GM12878 (cell line): ENCODE measurements at regions not wholly inside any gene's neighbourhood (a gene's known extent, or its start where the extent isn't known, plus 50 kb on each side); places are given as distances from the start of the nearest gene placed in this dataset.
"Not testable (repeated sequence)": the region's sequence is repeated elsewhere in the genome, so short reads cannot be mapped to it uniquely, and the experiment has no call there.

Experiments used
- NFYA ChIP-seq: IDR thresholded peaks from 2 replicates; pipeline ENCODE4 v1.6.1; 2011; ENCODE audit warnings: low read depth, mild to moderate bottlenecking, low read length, improper control_type of control experiment, borderline replicate concordance
- POLR2A ChIP-seq: IDR thresholded peaks from 2 replicates; pipeline ENCODE4 v1.6.1; 2011; ENCODE audit warnings: low read depth, mild to moderate bottlenecking, low read length
- RCOR1 ChIP-seq: conservative IDR thresholded peaks from 2 replicates; pipeline ENCODE4 v1.6.1; 2012; ENCODE audit warnings: low read depth, low read length, improper control_type of control experiment
- TF ChIP-seq, protein P1 (sequence below): IDR thresholded peaks from 2 replicates; pipeline ENCODE4 v1.6.1; 2012; ENCODE audit warnings: mild to moderate bottlenecking, low read depth, low read length

DNA sequence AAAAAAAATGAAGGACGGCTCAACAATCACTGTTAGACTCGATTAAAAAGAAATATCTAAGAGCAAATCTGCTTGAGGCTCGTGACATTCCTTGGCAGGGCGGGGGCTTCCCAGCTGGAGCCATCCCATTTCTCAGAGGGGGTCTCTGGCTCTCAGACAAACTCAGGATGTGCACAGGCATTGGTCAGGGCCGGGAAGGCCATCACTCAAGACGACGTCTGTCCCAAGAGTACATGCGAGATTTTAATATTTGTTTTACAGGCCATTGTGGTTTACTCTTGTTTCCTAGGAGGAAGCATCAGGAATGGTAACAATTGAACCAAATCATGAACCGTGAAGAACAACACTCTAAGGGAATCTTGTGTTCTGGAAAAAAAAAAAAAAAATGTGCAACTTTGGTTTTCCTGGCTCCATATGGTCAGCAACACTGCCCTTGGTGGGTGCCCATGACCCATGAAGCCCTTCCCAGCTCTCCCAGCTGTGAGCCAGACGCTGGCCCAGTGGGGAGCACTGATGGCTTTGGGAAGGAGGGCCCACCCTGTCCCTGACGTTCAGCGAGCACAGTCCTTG, 5454.6 kb upstream of the TPTE start:
- TF ChIP-seq POLR2A, RCOR1, NFYA: not testable (repeated sequence)
- TF ChIP-seq, protein P1, sequence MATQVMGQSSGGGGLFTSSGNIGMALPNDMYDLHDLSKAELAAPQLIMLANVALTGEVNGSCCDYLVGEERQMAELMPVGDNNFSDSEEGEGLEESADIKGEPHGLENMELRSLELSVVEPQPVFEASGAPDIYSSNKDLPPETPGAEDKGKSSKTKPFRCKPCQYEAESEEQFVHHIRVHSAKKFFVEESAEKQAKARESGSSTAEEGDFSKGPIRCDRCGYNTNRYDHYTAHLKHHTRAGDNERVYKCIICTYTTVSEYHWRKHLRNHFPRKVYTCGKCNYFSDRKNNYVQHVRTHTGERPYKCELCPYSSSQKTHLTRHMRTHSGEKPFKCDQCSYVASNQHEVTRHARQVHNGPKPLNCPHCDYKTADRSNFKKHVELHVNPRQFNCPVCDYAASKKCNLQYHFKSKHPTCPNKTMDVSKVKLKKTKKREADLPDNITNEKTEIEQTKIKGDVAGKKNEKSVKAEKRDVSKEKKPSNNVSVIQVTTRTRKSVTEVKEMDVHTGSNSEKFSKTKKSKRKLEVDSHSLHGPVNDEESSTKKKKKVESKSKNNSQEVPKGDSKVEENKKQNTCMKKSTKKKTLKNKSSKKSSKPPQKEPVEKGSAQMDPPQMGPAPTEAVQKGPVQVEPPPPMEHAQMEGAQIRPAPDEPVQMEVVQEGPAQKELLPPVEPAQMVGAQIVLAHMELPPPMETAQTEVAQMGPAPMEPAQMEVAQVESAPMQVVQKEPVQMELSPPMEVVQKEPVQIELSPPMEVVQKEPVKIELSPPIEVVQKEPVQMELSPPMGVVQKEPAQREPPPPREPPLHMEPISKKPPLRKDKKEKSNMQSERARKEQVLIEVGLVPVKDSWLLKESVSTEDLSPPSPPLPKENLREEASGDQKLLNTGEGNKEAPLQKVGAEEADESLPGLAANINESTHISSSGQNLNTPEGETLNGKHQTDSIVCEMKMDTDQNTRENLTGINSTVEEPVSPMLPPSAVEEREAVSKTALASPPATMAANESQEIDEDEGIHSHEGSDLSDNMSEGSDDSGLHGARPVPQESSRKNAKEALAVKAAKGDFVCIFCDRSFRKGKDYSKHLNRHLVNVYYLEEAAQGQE: not testable (repeated sequence)
